Spleen (tissue), 7 donors: ENCODE measurements at regions not wholly inside any gene's neighbourhood (a gene's known extent, or its start where the extent isn't known, plus 50 kb on each side); places are given as distances from the start of the nearest gene placed in this dataset.

Source experiments
- POLR2A ChIP-seq, 3 donors: fragments of 450-650 bp; IDR thresholded peaks; one replicate each; pipeline ENCODE4 v1.5.1; 2017; ENCODE audit warnings: antibody characterized with exemption in 3 of 3, mild to moderate bottlenecking in 1 of 3
- POLR2AphosphoS5 ChIP-seq, 3 donors: sonication (generic); formaldehyde crosslinking; IDR thresholded peaks; one replicate each; pipeline ENCODE4 v1.5.1; 2017; ENCODE audit warnings: antibody characterized with exemption in 3 of 3
- TF ChIP-seq, protein P1 (sequence below), 11 experiments: fragments of 200-600 bp in 7 of 11; fragments of 450-650 bp in 4 of 11; sonication (generic) in 4 of 11; IDR thresholded peaks in 8 of 11; conservative IDR thresholded peaks in 3 of 11; 1 replicate in 7 of 11; 2 replicates in 4 of 11; pipeline versions ENCODE4 v1.4.0 to v1.8.0; 2016 to 2021; ENCODE audit warnings: antibody characterized with exemption in 11 of 11, inconsistent platforms in 4 of 11, mild to moderate bottlenecking in 1 of 11
- donor health status: DM: no; HTN: no; CAD: no; lungs with moderate emphysema.
- donor health status: DM: no; HTN: no; CAD: no.
- donor health status: DM: no; HTN: no; CAD: no.

DNA sequence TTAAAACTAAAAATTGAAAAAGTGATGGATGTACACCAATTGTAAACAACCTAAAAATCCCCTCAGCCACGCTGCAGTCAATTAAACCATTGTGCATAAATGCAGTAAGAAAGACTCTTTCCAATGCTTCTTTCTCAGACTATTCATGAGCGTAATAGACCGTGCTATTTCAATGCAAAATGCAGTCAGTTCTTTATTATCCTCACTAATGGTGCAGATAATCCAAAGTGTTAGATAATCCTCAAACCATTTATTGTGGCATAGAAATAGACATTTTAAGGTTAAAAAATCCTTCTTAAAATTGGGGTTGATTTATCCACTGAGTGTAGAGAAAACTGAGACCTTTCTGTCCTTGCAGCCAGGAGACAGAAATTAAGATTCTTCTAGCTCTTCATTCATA is 1862.8 kb downstream of the EFNA5 start:
- TF ChIP-seq POLR2A (IDR thresholded peaks at IDR 0.05): no peak
- no peak for TF ChIP-seq POLR2AphosphoS5 (IDR thresholded peaks at IDR 0.05)
- TF ChIP-seq, protein P1, sequence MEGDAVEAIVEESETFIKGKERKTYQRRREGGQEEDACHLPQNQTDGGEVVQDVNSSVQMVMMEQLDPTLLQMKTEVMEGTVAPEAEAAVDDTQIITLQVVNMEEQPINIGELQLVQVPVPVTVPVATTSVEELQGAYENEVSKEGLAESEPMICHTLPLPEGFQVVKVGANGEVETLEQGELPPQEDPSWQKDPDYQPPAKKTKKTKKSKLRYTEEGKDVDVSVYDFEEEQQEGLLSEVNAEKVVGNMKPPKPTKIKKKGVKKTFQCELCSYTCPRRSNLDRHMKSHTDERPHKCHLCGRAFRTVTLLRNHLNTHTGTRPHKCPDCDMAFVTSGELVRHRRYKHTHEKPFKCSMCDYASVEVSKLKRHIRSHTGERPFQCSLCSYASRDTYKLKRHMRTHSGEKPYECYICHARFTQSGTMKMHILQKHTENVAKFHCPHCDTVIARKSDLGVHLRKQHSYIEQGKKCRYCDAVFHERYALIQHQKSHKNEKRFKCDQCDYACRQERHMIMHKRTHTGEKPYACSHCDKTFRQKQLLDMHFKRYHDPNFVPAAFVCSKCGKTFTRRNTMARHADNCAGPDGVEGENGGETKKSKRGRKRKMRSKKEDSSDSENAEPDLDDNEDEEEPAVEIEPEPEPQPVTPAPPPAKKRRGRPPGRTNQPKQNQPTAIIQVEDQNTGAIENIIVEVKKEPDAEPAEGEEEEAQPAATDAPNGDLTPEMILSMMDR (IDR thresholded peaks at IDR 0.05 in 8 of 11, conservative IDR thresholded peaks at IDR 0.05 in 3 of 11): no peak
